Left renal cortex interstitium (tissue), 4 donors: ENCODE measurements at regions not wholly inside any gene's neighbourhood (a gene's known extent, or its start where the extent isn't known, plus 50 kb on each side); places are given as distances from the start of the nearest gene placed in this dataset.

ENCODE experiments used
- DNase-seq, 4 donors: peaks; one replicate each; pipeline ENCODE4 v3.0.0-alpha.2; 2013; ENCODE audit warnings: low read depth in 4 of 4, low spot score in 2 of 4, missing footprints in 1 of 4

GRCh38 chr6:164856138-164856537 is 453.3 kb downstream of the C6orf118 start:
- DNase-seq = no peak

GRCh38 chr6:164855281-164855680 is 454.1 kb downstream of the C6orf118 start:
- no peak for DNase-seq

DNA sequence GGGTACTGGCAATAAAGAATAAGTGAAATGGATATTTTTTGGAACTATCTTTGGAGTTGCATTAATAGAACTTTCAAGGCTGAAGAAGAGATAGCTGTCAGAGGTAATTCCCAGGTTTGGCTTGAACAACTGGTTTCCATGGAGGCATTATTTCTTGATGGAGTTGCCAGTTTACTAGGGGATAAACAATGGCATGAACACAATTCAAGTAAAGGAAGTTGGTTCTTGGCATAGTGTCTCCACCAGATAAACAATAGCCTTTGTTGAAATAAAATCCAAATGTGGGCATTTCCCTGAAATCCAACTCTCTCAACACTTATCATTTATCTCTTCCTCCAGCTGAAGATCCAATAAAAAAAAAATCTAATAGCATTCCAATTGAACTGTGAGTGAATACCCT is 454.9 kb downstream of the C6orf118 start:
- DNase-seq = no peak

- no peak for DNase-seq
Observed at GRCh38 chr6:164845773-164846172, 463.6 kb downstream of the C6orf118 start.

DNA sequence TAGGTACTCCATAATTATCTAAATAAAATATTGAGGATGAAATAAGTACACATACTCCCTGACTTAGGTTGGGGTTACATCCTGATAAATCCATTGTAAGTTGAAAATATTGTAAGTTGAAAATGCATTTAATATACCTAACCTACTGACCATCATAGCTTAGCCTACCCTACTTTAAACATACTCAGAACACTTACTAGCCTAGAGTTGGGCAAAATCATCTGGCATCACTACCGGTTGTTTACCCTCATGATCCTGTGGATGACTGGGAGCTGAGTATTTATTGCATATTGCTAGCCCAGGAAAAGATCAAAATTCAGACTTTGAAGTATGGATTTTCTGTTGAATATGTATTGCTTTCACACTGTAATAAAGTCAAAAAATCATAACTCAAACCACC is 467.3 kb downstream of the C6orf118 start:
- DNase-seq = no peak

- DNase-seq = peak in 1 of 4 donors; percentile 9
Observed at GRCh38 chr6:164838068-164838615, 471.3 kb downstream of the C6orf118 start.

DNA sequence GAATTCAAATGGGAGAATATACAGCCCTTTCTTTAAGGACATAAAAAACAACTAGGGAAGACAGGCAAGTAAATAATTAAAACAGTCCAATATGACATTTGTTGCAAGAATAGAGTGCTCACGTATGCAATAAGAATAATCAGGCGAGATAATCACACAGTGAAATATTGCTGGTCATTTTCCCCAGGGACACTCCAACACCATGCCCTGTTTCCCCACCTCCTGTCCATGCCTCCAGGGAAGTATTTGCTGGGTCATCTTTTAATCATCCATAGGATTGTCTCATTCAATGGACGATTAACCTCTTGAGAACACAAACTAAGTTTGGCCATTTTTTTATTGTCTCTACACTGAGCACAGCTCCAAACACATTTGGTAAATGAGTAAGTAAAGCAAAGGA is 472.9 kb downstream of the C6orf118 start:
- DNase-seq = no peak

- DNase-seq = no peak
Observed at GRCh38 chr6:164832410-164832809, 477.0 kb downstream of the C6orf118 start.

- no peak for DNase-seq
Observed at GRCh38 chr6:164827537-164827936, 481.9 kb downstream of the C6orf118 start.

- DNase-seq = no peak
Observed at GRCh38 chr6:164826831-164827468, 482.5 kb downstream of the C6orf118 start.

- no peak for DNase-seq
Observed at GRCh38 chr6:164825386-164825785, 484.0 kb downstream of the C6orf118 start.

DNA sequence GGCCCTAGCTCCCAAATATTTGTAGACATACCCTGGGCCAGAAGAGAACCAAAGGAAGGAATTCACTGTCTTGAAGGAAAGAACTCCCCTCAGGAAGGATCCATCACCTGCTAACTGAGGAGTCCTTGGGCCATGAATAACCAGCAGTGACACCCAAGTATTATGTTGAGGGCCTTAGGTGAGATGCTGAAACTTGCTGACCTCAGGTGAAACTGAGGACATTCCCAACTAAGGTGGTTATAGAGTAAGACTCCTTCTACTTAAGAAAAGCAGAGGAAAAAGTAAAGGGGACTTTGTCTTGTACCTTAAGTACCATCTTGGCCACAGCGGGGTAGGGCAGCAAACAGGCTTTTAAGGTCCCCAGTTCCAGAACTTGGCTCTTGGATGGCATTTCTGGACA is 491.7 kb downstream of the C6orf118 start:
- DNase-seq = no peak

GRCh38 chr6:164812706-164813105 is 496.7 kb downstream of the C6orf118 start:
- no peak for DNase-seq

- DNase-seq = no peak
Observed at GRCh38 chr6:164807125-164807524, 502.3 kb downstream of the C6orf118 start.

DNA sequence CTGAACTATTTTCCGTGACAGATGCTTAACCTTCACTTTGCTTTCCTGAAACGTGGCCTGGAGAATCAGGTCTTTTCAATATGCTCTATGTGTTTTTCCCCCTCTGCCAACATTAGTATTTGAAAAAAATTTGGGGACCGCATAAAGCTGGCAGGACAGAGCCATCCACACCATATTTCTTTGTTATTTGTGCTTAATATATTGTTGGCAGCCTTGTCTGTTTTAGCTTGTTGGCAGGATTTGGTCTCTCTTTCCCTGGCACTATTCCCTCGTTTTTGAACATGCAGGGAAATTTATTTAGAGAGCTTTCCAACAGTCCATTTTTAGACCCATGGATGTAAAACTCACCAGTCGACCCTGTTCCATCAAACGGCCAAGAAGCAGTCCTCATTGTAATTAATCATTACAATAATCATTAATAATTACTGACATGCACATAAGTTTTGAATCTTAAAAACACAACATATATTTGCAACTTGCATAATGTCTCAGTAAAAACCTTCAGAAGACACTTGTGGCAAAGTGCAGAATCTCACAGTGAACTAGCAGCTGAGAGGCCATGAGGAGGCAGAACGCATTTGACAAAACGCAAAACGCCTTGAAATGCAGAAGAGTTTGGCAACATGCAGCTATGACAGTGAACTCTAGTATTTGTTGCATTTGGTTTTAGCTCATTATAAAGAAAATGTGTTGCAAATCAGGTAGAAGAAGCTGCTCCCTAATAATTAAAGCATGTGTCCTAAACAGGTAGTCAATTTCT is 514.2 kb downstream of the C6orf118 start:
- no peak for DNase-seq

DNA sequence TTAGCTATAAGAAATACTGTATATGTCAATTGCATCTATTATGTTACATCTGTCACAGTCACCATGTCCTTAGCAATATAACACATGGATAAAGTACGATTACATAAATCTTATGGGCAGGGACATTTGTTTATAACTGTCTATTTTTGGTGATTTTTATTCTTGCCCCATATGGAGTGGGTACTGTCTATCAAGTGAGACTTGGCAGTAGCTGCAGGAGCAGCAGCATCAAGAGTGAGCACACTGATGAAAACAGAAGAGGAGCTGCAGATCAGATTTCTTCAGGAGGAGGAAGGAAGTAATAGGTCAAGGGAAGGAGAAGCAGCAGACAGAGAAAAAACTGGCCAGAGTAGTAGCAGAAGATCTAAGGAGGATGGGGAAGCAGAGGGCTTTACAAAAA is 516.7 kb downstream of the C6orf118 start:
- DNase-seq = no peak

- DNase-seq = no peak
Observed at GRCh38 chr6:164791498-164791897, 517.9 kb downstream of the C6orf118 start.

- DNase-seq = no peak
Observed at GRCh38 chr6:164763788-164764187, 545.6 kb downstream of the C6orf118 start.

DNA sequence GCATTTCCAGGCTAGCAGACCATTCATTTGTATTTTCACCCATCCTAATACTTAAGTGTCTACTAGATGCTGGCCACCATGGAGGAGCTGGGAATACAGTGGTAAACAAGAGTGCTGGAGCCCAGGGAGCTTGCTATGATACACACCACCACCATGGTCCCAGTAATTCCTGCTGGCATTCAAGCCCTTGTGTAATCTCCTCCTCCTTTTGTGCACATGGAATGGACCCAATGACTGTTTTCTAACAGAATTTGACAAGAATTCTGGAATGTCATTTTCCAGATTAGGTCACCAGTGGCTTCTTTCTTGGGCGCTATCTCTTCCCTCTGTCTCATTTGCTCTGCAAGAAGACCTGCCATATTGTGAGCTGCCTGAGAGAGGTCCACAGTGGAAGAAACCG is 552.0 kb downstream of the C6orf118 start:
- no peak for DNase-seq

- no peak for DNase-seq
Observed at GRCh38 chr6:164756723-164757122, 552.7 kb downstream of the C6orf118 start.

DNA sequence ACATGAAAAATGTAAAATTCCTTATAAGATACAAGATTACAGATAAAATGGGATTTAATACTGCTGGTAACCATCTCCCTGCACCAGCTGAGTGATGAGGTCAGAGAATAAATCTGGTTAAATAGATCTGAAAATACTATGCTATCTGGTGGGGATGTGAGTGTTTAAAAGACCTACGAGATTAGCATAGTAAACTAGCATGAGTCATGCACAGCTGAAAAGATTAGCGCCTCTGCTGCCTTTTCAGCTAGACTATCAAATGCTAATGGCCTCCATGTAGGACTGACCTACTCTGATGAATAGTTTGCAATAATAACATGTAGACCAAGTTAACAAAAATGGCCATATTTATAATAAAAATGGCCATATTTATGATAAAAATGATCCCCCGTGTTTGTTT is 553.3 kb downstream of the C6orf118 start:
- no peak for DNase-seq

DNA sequence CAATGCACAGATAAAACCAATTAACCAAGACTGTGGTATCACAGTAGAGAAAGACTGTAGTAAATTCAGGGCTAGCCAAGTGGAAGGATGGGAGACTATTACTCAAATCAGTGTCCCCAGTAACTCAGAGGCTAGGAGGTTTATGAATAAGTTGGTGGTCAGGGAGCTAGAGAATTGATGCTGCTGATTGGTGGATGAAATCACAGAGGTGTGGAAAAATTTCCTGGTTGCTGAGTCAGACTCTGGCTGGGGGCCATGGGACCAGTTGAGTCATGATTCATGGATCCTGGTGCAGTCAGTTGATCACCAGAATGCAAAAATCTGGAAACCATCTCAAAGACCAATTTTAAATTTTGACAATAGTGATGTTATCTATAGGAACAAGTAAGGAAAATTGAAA is 555.9 kb downstream of the C6orf118 start:
- DNase-seq = no peak
